ENCODE measurements at regions not wholly inside any gene's neighbourhood (a gene's known extent, or its start where the extent isn't known, plus 50 kb on each side); places are given as distances from the start of the nearest gene placed in this dataset.

DNA sequence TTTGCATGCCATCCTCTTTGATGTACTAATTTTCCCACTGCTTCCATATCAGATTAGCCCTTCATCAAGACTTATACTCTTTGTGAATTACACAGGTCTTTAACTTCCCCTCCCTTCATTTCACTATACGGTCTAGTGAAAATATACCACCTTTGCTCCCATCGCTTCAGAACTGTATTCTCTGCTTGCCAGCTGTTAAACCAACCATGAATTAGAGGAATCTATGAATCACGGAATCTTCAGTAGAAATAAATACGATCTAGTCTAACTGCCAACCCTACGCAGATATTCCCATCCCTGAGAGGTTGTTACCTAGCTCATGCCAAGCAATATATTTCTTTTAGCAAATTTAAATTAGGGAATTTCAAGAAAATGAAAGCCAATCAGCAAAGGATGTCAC lies 177.8 kb upstream of the MPPED2 start:
- Mint-ChIP-seq H3K4me3 (no peak overlapping the region), H3K9me3 (peaks cover 12% of the 10 kb centered on the region), H3K4me1 (no peaks in the 10 kb centered on the region), H3K27me3 (ENCODE audit: insufficient read depth, low read depth) (no peaks in the 10 kb centered on the region), H3K27ac (no peak overlapping the region), H3K36me3 (no peaks in the 10 kb centered on the region)
- H3K9ac ChIP-seq = no peak overlapping the region
- no peaks in the 10 kb centered on the region for H3K79me2 ChIP-seq (ENCODE audit: low read depth)
- no peaks in the 10 kb centered on the region for H4K20me1 ChIP-seq (ENCODE audit: low read depth)
- no peaks in the 10 kb centered on the region for H3K9me3 ChIP-seq (ENCODE audit: low read depth)
- no peaks in the 10 kb centered on the region for H3F3A ChIP-seq (ENCODE audit: low read depth)
- TF ChIP-seq EZH2phosphoT487 (IDR thresholded peaks at IDR 0.05) (no peak), EZH2 (IDR thresholded peaks at IDR 0.05) (no peak), CTCF (IDR thresholded peaks at IDR 0.05) (no peak)
- no peak overlapping the region for H3K4me2 ChIP-seq
- no peaks in the 10 kb centered on the region for H3K36me3 ChIP-seq
- H3K4me1 ChIP-seq = no peaks in the 10 kb centered on the region
- DNase-seq (ENCODE audit: low spot score) = no peak
- no peak overlapping the region for H3K4me3 ChIP-seq
- no peaks in the 10 kb centered on the region for H3K27me3 ChIP-seq
- no peak overlapping the region for H3K27ac ChIP-seq
- no peak overlapping the region for H2AFZ ChIP-seq (replicated peaks)

DNA sequence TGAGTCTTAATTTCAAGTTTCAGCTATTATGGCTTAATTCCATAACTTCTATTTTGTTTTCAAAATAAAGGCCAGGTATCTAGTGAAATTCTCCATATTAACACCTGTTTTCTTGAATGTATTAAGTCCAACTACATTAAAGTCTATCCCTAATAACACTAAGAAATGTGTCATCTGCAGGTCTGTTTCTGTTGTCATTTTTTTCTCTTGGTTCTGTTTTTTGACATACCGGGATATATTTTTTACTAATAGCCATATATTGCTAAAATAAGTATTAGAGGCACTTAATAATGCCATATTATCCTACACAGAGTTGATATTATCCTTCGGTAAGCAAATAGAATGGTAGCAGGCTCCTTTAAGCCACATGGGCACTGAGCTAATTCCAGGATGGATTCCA lies 176.0 kb upstream of the MPPED2 start:
- Histone ChIP-seq H3F3A (ENCODE audit: low read depth) (no peaks in the 10 kb centered on the region), H3K4me3 (no peak overlapping the region), H3K9ac (no peak overlapping the region), H3K4me1 (no peaks in the 10 kb centered on the region), H3K4me2 (no peak overlapping the region), H2AFZ (replicated peaks) (no peak overlapping the region), H3K27ac (no peak overlapping the region), H3K79me2 (ENCODE audit: low read depth) (no peaks in the 10 kb centered on the region), H4K20me1 (ENCODE audit: low read depth) (no peaks in the 10 kb centered on the region), H3K36me3 (no peaks in the 10 kb centered on the region), H3K27me3 (no peaks in the 10 kb centered on the region), H3K9me3 (ENCODE audit: low read depth) (no peaks in the 10 kb centered on the region)
- Mint-ChIP-seq H3K27ac (no peak overlapping the region), H3K36me3 (no peaks in the 10 kb centered on the region), H3K9me3 (peaks cover 12% of the 10 kb centered on the region), H3K4me1 (no peaks in the 10 kb centered on the region), H3K27me3 (ENCODE audit: insufficient read depth, low read depth) (no peaks in the 10 kb centered on the region), H3K4me3 (no peak overlapping the region)
- DNase-seq (ENCODE audit: low spot score) = no peak
- TF ChIP-seq EZH2 (IDR thresholded peaks at IDR 0.05) (no peak), EZH2phosphoT487 (IDR thresholded peaks at IDR 0.05) (no peak), CTCF (IDR thresholded peaks at IDR 0.05) (no peak)

- H3K27me3 Mint-ChIP-seq (ENCODE audit: insufficient read depth, low read depth) = no peaks in the 10 kb centered on the region
- TF ChIP-seq EZH2phosphoT487 (IDR thresholded peaks at IDR 0.05) = no peak
- TF ChIP-seq EZH2 (IDR thresholded peaks at IDR 0.05) = no peak
- no peak for TF ChIP-seq CTCF (IDR thresholded peaks at IDR 0.05)
- no peak overlapping the region for H3K27ac Mint-ChIP-seq
- Histone ChIP-seq H3K27ac (no peak overlapping the region), H3K4me3 (no peak overlapping the region), H3K79me2 (ENCODE audit: low read depth) (no peaks in the 10 kb centered on the region), H3K4me1 (no peaks in the 10 kb centered on the region), H3K36me3 (no peaks in the 10 kb centered on the region), H3K4me2 (no peak overlapping the region), H4K20me1 (ENCODE audit: low read depth) (no peaks in the 10 kb centered on the region), H3K27me3 (no peaks in the 10 kb centered on the region), H2AFZ (replicated peaks) (no peak overlapping the region), H3F3A (ENCODE audit: low read depth) (no peaks in the 10 kb centered on the region), H3K9me3 (ENCODE audit: low read depth) (no peaks in the 10 kb centered on the region), H3K9ac (no peak overlapping the region)
- DNase-seq (ENCODE audit: low spot score) = no peak
- no peaks in the 10 kb centered on the region for H3K36me3 Mint-ChIP-seq
- H3K4me1 Mint-ChIP-seq = no peaks in the 10 kb centered on the region
- peaks cover 12% of the 10 kb centered on the region for H3K9me3 Mint-ChIP-seq
- H3K4me3 Mint-ChIP-seq = no peak overlapping the region
These were observed 174.2 kb upstream of the MPPED2 start for GRCh38 chr11:30760345-30760744.

Data from neural progenitor cell (in vitro differentiated cells).